ENCODE measurements at regions not wholly inside any gene's neighbourhood (a gene's known extent, or its start where the extent isn't known, plus 50 kb on each side); places are given as distances from the start of the nearest gene placed in this dataset.

GRCh38 chr4:134666640-134667039, 465.1 kb upstream of the PABPC4L start:
- no peaks in the 10 kb centered on the region for H3K9me3 ChIP-seq (replicated peaks; ENCODE audit: control insufficient read depth, insufficient read depth, low read length)
- no peaks in the 10 kb centered on the region for H3K27me3 ChIP-seq (ENCODE audit: control insufficient read depth in 2 of 2, insufficient read depth in 2 of 2, low read length in 2 of 2)
- no peaks in the 10 kb centered on the region for H3K79me2 ChIP-seq (ENCODE audit: control insufficient read depth, insufficient read depth, low read length)
- DNase-seq (ENCODE audit: low read depth, low spot score) (no peak), FAIRE-seq (no peak)
- dilution Hi-C loops (cut with MboI; ENCODE audit: extremely low pct_ligation_motif_present, low sequenced_read_pairs) = no loop called here
- intact Hi-C loops (cut with micrococcal nuclease) = no loop called here
- H3K9ac ChIP-seq (replicated peaks; ENCODE audit: extremely low read depth, insufficient read depth, low read length) = no peak overlapping the region
- H3K36me3 ChIP-seq (ENCODE audit: control insufficient read depth in 2 of 2, extremely low read depth in 1 of 2, insufficient read depth in 2 of 2, low read length in 2 of 2) = no peaks in the 10 kb centered on the region
- ChIA-PET POLR2A (no interaction called here), CTCF (interaction anchor here (2.0 kb wide), 1 partner anchor 1512 kb away, joined by 6 read pairs; no protein-coding TSS in a partner anchor)
- no TSS peak for BruUV-seq (replicated peaks)
- no peaks in the 10 kb centered on the region for H3K4me1 ChIP-seq (ENCODE audit: control insufficient read depth, extremely low read depth, insufficient read depth, low read length)
- no peak overlapping the region for H2AFZ ChIP-seq (ENCODE audit: low read depth, low read length)
- H3K4me2 ChIP-seq (ENCODE audit: insufficient read depth, low read length) = no peak overlapping the region
- TF ChIP-seq CTCF (IDR thresholded peaks at IDR 0.05; ENCODE audit: extremely low read depth in 1 of 2, insufficient read depth in 1 of 2, low read depth in 1 of 2, low read length in 2 of 2) (no peak), JUN (IDR thresholded peaks at IDR 0.05; ENCODE audit: borderline replicate concordance, insufficient read depth, insufficient read length, low read depth) (no peak), FOS (IDR thresholded peaks at IDR 0.05; ENCODE audit: borderline replicate concordance, insufficient read depth, low read length) (no peak), MAX (IDR thresholded peaks at IDR 0.05; ENCODE audit: insufficient read depth, insufficient read length) (no peak), POLR2A (IDR thresholded peaks at IDR 0.05; ENCODE audit: low read depth, low read length) (no peak), GATA2 (IDR thresholded peaks at IDR 0.05; ENCODE audit: insufficient read depth, insufficient read length, low read depth, low read length) (no peak), POLR2AphosphoS5 (IDR thresholded peaks at IDR 0.05; ENCODE audit: insufficient read depth, low read depth, low read length) (no peak), MYC (IDR thresholded peaks at IDR 0.05; ENCODE audit: low read depth, low read length) (no peak), EZH2 (IDR thresholded peaks at IDR 0.05; ENCODE audit: borderline replicate concordance, low read depth, low read length, severe bottlenecking) (no peak)
- no peaks in the 10 kb centered on the region for H4K20me1 ChIP-seq (replicated peaks; ENCODE audit: control insufficient read depth, extremely low read depth, insufficient read depth, low read length)
- H3K27ac ChIP-seq (ENCODE audit: insufficient read depth, low read depth, low read length) = no peak overlapping the region
- no peak overlapping the region for H3K4me3 ChIP-seq (replicated peaks in 1 of 3; ENCODE audit: insufficient read depth in 1 of 3, low read depth in 1 of 3, low read length in 3 of 3)
- no peaks in the 10 kb centered on the region for H3K9me1 ChIP-seq (replicated peaks; ENCODE audit: control insufficient read depth, extremely low read depth, insufficient read depth, low read length)
